Endothelial cell of umbilical vein (primary cell): ENCODE measurements at regions not wholly inside any gene's neighbourhood (a gene's known extent, or its start where the extent isn't known, plus 50 kb on each side); places are given as distances from the start of the nearest gene placed in this dataset.

ENCODE experiments used
- CTCF ChIP-seq, 2 donors: IDR thresholded peaks; 1 replicate in 1 of 2; 2 replicates in 1 of 2; pipeline ENCODE4 v1.5.1; 2011; ENCODE audit warnings: low read length in 2 of 2, mild to moderate bottlenecking in 2 of 2, moderate library complexity in 2 of 2, control low read depth in 1 of 2, inconsistent platforms in 1 of 2, low read depth in 1 of 2; ENCODE audit not compliant: insufficient read depth in 1 of 2; ENCODE audit errors: extremely low read depth in 1 of 2
- EZH2 ChIP-seq: IDR thresholded peaks from 2 replicates; pipeline ENCODE4 v1.6.1; 2012; ENCODE audit warnings: borderline replicate concordance, low read depth, mild to moderate bottlenecking, moderate library complexity, low read length, inconsistent platforms; ENCODE audit not compliant: severe bottlenecking
- JUN ChIP-seq: IDR thresholded peaks from 2 replicates; pipeline ENCODE4 v1.6.1; 2011; ENCODE audit warnings: borderline replicate concordance, low read depth; ENCODE audit not compliant: insufficient read length, insufficient read depth
- MAX ChIP-seq: IDR thresholded peaks from 2 replicates; pipeline ENCODE4 v1.6.1; 2011; ENCODE audit not compliant: insufficient read depth, insufficient read length
- MYC ChIP-seq: IDR thresholded peaks from one replicate; pipeline ENCODE4 v1.6.1; 2011; ENCODE audit warnings: mild to moderate bottlenecking, low read depth, low read length
- POLR2A ChIP-seq: IDR thresholded peaks from 2 replicates; pipeline ENCODE4 v1.6.1; 2012; ENCODE audit warnings: low read depth, mild to moderate bottlenecking, control low read depth, low read length
- POLR2AphosphoS5 ChIP-seq: IDR thresholded peaks from 2 replicates; pipeline ENCODE4 v1.6.1; 2012; ENCODE audit warnings: low read depth, mild to moderate bottlenecking, control low read depth, low read length, moderate library complexity; ENCODE audit not compliant: insufficient read depth

GRCh38 chr2:106257830-106258229 lies 63.7 kb upstream of the UXS1 start:
- no peak for TF ChIP-seq CTCF (IDR thresholded peaks at IDR 0.05; ENCODE audit: extremely low read depth in 1 of 2, insufficient read depth in 1 of 2, low read depth in 1 of 2, low read length in 2 of 2)
- TF ChIP-seq POLR2A: no peak
- TF ChIP-seq MAX: no peak
- no peak for TF ChIP-seq MYC
- no peak for TF ChIP-seq POLR2AphosphoS5
- TF ChIP-seq EZH2: no peak
- no peak for TF ChIP-seq JUN
